ENCODE measurements at regions not wholly inside any gene's neighbourhood (a gene's known extent, or its start where the extent isn't known, plus 50 kb on each side); places are given as distances from the start of the nearest gene placed in this dataset.

DNA sequence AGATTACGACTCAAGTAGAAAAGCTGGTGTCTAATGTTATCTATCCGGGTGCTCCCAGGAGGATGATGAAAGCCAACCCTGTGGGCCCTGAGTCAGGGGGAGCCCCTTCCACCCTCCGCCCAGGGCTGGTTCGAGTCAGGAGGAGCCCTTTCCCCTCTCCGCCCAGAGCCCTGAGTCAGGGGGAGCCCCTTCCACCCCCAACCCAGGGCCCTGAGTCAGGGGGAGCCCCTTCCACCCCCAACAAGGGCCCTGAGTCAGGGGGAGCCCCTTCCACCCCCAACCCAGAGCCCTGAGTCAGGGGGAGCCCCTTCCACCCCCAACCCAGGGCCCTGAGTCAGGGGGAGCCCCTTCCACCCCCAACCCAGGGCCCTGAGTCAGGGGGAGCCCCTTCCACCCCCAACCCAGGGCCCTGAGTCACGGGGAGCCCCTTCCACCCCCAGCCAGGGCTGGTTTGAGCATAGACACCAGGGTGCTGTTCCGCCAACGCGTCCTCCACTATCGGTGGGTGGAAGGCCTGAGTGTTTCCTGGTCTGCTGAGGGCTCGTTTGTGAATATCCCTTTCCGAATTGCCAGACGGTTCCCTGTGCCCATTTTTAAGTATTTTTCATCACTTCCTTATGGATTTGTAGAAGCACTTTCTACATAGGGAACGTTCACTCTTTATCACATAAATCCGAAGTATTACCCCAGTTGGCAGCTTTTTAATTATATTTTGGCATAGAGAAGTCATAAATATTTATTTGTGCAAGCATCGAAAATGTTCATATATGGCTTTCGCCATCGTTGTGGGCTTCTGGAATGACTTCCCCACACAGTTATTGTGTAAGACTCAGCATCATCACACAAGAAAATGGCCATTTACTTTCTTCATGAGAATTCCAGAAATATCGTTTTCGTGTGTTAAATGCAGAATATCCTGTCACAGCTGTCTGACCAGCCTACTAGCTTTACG, 380.6 kb downstream of the BRD1 start:
- RAD21 ChIA-PET (ENCODE audit: low non-redundant PET in 1 of 2, low total read pairs in 2 of 2, uncharacterized antibody in 2 of 2, unreplicated experiment in 2 of 2): no interaction called here
- no TSS peak for BruUV-seq (replicated peaks)
- POLR2A ChIA-PET: no interaction called here
- H3K36me3 ChIP-seq (ENCODE audit: control insufficient read depth in 1 of 2, insufficient read depth in 2 of 2, low read length in 2 of 2): no peaks in the 10 kb centered on the region
- no peaks in the 10 kb centered on the region for H3K4me1 ChIP-seq (ENCODE audit: control insufficient read depth in 1 of 2, insufficient read depth in 2 of 2, low read length in 2 of 2)
- DNase-seq (ENCODE audit: low read depth, low spot score): no peak
- no peak overlapping the region for H3K4me3 ChIP-seq (replicated peaks in 1 of 2; ENCODE audit: low read depth in 1 of 2, low read length in 2 of 2)
- no peak overlapping the region for H3K4me2 ChIP-seq (ENCODE audit: low read length)
- H3K9ac ChIP-seq (ENCODE audit: low read length): no peak overlapping the region
- TF ChIP-seq SRF (IDR thresholded peaks at IDR 0.05; ENCODE audit: low read depth) (no peak), FOSL1 (IDR thresholded peaks at IDR 0.05; ENCODE audit: low read depth) (no peak), CBX3 (IDR thresholded peaks at IDR 0.05; ENCODE audit: low read depth) (no peak), ELF1 (IDR thresholded peaks at IDR 0.05; ENCODE audit: borderline replicate concordance, low read depth) (no peak), ZNF274 (IDR thresholded peaks at IDR 0.05; ENCODE audit: low read depth, low read length) (no peak), EZH2 (IDR thresholded peaks at IDR 0.05) (no peak), POLR2A (IDR thresholded peaks at IDR 0.05; ENCODE audit: borderline replicate concordance, extremely low read depth, insufficient read depth, insufficient read length) (no peak), YY1 (IDR thresholded peaks at IDR 0.05; ENCODE audit: extremely low read depth, insufficient replicate concordance, low read depth, low read length) (no peak)
- TF ChIP-seq, protein P1, sequence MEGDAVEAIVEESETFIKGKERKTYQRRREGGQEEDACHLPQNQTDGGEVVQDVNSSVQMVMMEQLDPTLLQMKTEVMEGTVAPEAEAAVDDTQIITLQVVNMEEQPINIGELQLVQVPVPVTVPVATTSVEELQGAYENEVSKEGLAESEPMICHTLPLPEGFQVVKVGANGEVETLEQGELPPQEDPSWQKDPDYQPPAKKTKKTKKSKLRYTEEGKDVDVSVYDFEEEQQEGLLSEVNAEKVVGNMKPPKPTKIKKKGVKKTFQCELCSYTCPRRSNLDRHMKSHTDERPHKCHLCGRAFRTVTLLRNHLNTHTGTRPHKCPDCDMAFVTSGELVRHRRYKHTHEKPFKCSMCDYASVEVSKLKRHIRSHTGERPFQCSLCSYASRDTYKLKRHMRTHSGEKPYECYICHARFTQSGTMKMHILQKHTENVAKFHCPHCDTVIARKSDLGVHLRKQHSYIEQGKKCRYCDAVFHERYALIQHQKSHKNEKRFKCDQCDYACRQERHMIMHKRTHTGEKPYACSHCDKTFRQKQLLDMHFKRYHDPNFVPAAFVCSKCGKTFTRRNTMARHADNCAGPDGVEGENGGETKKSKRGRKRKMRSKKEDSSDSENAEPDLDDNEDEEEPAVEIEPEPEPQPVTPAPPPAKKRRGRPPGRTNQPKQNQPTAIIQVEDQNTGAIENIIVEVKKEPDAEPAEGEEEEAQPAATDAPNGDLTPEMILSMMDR (IDR thresholded peaks at IDR 0.05 in 2 of 3, conservative IDR thresholded peaks at IDR 0.05 in 1 of 3; ENCODE audit: borderline replicate concordance in 1 of 3, insufficient read depth in 1 of 3, low read depth in 2 of 3, low read length in 2 of 3): no peak
- TF ChIP-seq, protein P2, sequence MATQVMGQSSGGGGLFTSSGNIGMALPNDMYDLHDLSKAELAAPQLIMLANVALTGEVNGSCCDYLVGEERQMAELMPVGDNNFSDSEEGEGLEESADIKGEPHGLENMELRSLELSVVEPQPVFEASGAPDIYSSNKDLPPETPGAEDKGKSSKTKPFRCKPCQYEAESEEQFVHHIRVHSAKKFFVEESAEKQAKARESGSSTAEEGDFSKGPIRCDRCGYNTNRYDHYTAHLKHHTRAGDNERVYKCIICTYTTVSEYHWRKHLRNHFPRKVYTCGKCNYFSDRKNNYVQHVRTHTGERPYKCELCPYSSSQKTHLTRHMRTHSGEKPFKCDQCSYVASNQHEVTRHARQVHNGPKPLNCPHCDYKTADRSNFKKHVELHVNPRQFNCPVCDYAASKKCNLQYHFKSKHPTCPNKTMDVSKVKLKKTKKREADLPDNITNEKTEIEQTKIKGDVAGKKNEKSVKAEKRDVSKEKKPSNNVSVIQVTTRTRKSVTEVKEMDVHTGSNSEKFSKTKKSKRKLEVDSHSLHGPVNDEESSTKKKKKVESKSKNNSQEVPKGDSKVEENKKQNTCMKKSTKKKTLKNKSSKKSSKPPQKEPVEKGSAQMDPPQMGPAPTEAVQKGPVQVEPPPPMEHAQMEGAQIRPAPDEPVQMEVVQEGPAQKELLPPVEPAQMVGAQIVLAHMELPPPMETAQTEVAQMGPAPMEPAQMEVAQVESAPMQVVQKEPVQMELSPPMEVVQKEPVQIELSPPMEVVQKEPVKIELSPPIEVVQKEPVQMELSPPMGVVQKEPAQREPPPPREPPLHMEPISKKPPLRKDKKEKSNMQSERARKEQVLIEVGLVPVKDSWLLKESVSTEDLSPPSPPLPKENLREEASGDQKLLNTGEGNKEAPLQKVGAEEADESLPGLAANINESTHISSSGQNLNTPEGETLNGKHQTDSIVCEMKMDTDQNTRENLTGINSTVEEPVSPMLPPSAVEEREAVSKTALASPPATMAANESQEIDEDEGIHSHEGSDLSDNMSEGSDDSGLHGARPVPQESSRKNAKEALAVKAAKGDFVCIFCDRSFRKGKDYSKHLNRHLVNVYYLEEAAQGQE (IDR thresholded peaks at IDR 0.05; ENCODE audit: low read depth): no peak
- CTCF ChIA-PET: no interaction called here
- no peak overlapping the region for H2AFZ ChIP-seq (ENCODE audit: low read depth, low read length, poor library complexity, severe bottlenecking)
- no peak for ATAC-seq
- H3K79me2 ChIP-seq (ENCODE audit: insufficient read depth, low read length): no peaks in the 10 kb centered on the region
- no peaks in the 10 kb centered on the region for H3K9me2 ChIP-seq (ENCODE audit: insufficient read depth)
- intact Hi-C loops (cut with micrococcal nuclease): no loop called here
- no peak overlapping the region for H3K27ac ChIP-seq (ENCODE audit: low read depth, low read length)
- no peaks in the 10 kb centered on the region for H3K27me3 ChIP-seq (ENCODE audit: insufficient read depth, low read length)
- H4K20me1 ChIP-seq (ENCODE audit: insufficient read depth): no peaks in the 10 kb centered on the region
- H3K9me3 ChIP-seq (ENCODE audit: control insufficient read depth in 1 of 2, insufficient read depth in 1 of 2, low read depth in 1 of 2, low read length in 2 of 2): no peaks in the 10 kb centered on the region
